Activated CD8-positive, alpha-beta memory T cell treated with anti-CD3 and anti-CD28 coated beads for 1 hour (primary cell): ENCODE measurements at regions not wholly inside any gene's neighbourhood (a gene's known extent, or its start where the extent isn't known, plus 50 kb on each side); places are given as distances from the start of the nearest gene placed in this dataset.

Source experiments
- DNase-seq, 2 donors: peaks; one replicate each; pipeline ENCODE4 v3.0.0-alpha.2; 2020; ENCODE audit warnings: low read depth in 1 of 2; ENCODE audit errors: extremely low read depth in 1 of 2

DNA sequence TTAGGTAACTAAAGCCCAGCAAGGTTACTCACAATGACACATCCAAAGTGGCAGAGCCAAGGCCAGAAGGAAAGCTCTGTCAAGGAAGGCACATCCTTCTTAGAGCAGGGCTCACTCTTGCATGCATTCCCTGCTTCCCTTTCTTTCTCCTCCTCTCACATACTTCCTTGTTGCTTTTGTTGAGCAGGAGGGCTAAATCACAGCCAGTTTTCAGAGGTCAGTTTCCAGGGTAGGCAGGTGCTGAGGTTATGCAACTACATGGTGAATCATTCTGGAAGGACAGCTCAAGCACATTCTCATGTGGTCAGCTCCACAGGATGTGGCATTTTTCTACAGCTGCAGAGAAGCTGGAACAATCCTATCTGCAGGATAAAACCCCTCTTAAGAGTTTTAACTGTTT is 275.6 kb downstream of the ZNF621 start:
- no peak for DNase-seq

- no peak for DNase-seq
Measured at GRCh38 chr3:40801284-40801741, 276.6 kb downstream of the ZNF621 start.

DNA sequence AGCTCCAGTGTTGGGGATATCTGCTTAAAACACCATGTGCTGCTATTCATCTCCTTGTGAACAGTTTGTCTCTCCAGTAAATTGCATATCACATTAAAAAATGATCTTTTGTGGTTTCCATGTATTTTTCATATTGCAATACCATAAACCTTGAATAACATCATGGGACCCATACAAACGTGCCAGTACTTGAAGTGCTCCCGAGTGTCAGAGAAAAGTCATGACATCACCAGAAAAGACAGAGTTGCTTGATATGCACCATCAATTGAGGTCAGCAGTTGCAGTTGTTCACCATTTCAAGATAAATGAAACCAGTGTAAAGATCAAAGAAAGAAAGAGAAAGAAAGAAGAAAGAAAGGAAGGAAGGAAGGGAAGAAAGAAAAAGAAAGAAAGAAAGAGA is 278.6 kb downstream of the ZNF621 start:
- no peak for DNase-seq

GRCh38 chr3:40805456-40805855 is 280.7 kb downstream of the ZNF621 start:
- DNase-seq, result no peak

DNA sequence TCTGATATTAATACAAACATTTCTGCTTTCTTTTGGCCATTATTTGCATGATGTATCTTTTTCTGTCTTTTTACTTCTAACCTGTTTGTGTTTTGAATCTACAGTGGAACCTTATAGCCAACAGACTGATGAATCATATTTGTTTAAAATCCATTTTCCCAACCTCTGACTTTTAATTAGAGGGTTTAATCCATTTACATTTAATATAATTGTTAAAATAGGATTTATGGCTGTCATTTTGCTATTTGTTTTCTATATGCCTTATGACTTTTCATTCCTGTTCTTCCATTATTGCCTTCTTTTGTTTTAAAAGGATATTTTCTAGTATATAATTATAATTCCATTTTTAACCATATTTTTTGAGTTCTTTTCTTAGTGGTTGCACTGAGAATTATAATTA is 286.1 kb downstream of the ZNF621 start:
- no peak for DNase-seq

DNA sequence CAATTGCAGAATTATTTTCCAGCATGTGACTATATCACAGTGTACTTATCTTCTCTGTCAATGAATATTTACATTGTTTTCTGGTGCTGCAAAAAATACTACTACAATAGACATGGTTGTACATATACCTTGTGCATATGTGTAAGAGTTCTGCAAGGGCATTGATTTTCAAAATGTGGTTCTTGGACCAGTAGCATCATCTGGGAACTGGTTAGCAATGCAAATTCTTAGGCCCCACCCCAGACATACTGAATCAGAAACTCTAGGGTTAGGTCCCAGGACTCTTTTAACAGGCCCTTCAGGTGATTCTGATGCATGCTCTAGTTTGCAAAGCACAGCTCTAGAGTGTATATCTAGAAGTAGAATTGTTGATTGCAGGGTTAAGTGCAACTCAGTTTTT is 292.3 kb downstream of the ZNF621 start:
- DNase-seq, result no peak

GRCh38 chr3:40821315-40821714 is 296.6 kb downstream of the ZNF621 start:
- DNase-seq, result no peak

- DNase-seq, result no peak
Measured at GRCh38 chr3:40827226-40827625, 302.5 kb downstream of the ZNF621 start.

- no peak for DNase-seq
Measured at GRCh38 chr3:40827942-40828688, 303.4 kb downstream of the ZNF621 start.

DNA sequence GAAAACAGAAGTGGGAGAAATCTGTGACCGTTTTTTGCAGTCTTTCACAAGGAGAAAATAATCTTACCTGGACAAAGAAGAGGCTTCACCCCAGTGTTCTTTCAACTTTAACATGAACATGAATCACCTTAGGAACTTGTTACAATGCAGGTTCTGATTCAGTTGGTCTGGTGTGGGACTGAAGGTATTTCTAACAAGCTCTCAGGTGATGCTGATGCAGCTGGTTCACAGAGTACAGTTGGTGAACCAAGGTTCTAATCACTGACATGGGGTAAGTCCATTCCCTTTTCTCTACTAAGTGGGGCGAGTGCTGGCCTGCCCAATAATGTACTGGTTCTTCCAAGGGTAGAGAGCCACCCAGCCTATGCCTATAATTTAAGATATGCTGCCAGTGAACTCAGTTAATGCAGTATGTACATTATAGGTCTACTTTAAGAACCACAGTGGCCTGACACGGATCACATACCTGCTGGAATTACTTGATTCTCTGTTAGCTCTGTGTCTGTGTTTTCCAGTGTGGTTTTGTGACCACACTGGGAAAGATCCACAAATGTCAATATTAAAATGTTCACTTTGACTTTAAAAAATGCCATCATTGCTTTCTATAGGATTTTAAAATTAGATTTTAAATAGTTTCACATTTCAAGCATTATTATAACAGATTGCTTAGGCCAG is 304.1 kb downstream of the ZNF621 start:
- DNase-seq, result no peak

GRCh38 chr3:40829876-40830275 is 305.1 kb downstream of the ZNF621 start:
- DNase-seq, result no peak

GRCh38 chr3:40837300-40837699 is 312.5 kb downstream of the ZNF621 start:
- DNase-seq, result no peak

GRCh38 chr3:40841131-40841530 is 316.4 kb downstream of the ZNF621 start:
- no peak for DNase-seq

DNA sequence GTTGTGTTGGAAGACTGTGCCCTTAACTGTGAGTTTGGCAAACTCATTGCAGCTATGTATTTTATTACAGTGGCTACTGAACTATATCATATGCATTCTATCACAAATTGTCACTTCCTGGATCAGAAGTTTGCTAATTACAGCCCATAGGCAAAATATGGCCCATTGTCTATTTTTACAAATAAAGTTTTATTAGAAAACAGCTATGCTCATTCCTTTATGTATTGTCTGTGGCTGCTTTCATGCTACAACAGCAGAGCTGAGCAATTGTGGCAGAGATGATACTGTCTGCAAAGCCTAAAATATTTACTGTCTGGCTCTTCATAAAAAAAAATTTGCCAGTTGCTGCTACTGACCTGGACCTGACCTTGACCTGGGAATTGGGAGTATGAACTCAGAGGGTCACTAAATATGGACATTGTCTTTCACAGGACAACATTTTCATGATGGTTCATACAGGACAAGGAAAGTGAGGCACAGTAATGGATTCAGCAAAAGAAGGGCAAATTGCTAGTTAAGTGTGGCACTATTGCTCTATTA is 316.9 kb downstream of the ZNF621 start:
- DNase-seq, result no peak

GRCh38 chr3:40842714-40843113 is 318.0 kb downstream of the ZNF621 start:
- no peak for DNase-seq

- no peak for DNase-seq
Measured at GRCh38 chr3:40843208-40843624, 318.5 kb downstream of the ZNF621 start.

DNA sequence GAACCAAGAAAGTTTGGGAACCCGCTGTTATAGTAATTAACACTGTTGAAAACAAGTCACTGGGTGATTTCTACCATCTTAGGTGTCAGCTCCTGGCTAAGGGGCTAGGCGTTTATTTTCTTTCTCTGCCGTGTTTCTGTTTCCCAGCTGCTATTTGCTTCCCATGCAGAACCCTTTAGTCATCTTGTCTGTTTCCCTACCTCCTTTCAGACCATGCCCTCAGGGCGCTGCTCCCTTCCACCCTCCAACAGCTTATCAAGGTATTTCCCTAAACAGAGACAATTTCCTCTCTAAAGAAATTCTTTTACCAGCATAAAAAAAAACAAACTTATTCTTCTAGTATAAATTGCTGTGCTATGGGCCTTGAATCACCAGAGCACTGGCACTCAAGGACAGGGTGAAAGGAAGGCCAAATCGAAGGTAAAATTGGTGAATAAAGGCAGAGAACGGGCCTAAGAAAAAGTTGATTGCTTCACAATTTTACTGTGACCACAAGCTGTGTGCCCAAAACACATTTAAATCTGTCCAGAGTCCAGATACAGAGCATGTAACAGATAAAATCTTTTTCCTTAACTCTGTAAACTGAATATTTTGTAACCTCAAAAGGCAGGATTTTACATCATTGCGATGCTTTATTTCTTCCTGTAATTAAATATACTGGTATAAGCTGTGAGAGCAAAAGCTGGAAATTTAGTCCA is 319.2 kb downstream of the ZNF621 start:
- no peak for DNase-seq

DNA sequence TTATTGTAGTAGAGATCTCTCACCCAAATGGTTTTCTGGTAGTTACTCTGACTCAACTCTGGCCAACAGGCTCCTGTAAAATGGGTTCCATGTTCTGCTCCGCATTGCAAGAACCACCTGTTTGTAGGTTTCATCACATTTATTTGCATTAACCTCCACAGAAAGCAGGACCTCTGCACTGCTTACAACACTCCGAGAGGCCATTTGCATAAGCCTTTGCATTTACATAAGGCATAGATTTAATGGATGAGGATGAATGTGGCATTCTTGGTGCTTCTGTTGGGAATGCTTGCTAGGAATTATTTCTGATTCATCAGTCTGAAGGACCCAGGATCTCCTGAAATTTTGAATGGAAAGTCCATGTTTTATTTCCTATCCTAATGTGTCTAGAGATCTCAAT is 320.1 kb downstream of the ZNF621 start:
- DNase-seq, result no peak

DNA sequence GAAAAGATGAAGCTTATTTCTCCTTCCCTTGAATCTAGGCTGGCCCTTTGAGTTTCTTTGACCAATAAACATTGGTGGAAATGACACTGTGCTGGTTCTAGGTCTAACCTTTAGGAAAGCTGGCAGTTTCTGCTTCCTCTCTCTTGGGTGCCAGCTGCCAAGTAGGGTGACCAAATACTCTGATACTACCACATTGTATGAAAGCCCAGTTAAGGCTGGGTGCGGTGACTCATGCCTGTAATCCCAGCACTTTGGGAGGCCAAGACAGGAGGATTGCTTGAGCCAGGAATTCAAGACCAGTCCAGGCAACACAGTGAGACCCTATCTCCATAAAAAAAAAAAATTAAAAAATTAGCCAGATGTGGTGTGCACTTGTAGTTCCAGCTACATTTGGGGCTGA is 320.7 kb downstream of the ZNF621 start:
- no peak for DNase-seq

- no peak for DNase-seq
Measured at GRCh38 chr3:40845916-40846315, 321.2 kb downstream of the ZNF621 start.

GRCh38 chr3:40846451-40846850 is 321.7 kb downstream of the ZNF621 start:
- no peak for DNase-seq

GRCh38 chr3:40847551-40847992 is 322.8 kb downstream of the ZNF621 start:
- DNase-seq, result no peak
